ENCODE measurements at regions not wholly inside any gene's neighbourhood (a gene's known extent, or its start where the extent isn't known, plus 50 kb on each side); places are given as distances from the start of the nearest gene placed in this dataset.

- TF ChIP-seq CTCF (IDR thresholded peaks at IDR 0.05) (no peak), POLR2A (IDR thresholded peaks at IDR 0.05) (no peak)
These were observed 249.5 kb downstream of the RPS24 start for GRCh38 chr10:78283069-78283682.
